AG04450 (cell line): ENCODE measurements at regions not wholly inside any gene's neighbourhood (a gene's known extent, or its start where the extent isn't known, plus 50 kb on each side); places are given as distances from the start of the nearest gene placed in this dataset.

Experiments
- CTCF ChIA-PET: fragments of 300-600, 350-600 bp; formaldehyde crosslinking; extraction: SDS; loops from one replicate; lab custom pipeline; 2022; ENCODE audit warnings: antibody characterized with exemption, inconsistent platforms; lab: Charles Lee
- POLR2A ChIA-PET: fragments of 350-600 bp; formaldehyde crosslinking; extraction: SDS; loops from one replicate; lab custom pipeline; 2021; ENCODE audit warnings: antibody characterized with exemption, inconsistent platforms; lab: Yijun Ruan, JAX
- DNase-seq: peaks from one replicate; pipeline ENCODE4 v3.0.0-alpha.2; 2011; ENCODE audit warnings: low read depth, low spot score
- H3K27ac ChIP-seq: one replicate; pipeline ENCODE4 v1.5.1; 2012; ENCODE audit warnings: low read depth, low read length, control low read depth
- H3K27me3 ChIP-seq: one replicate; pipeline ENCODE4 v1.6.0; 2012; ENCODE audit warnings: low read length; ENCODE audit not compliant: control insufficient read depth, insufficient read depth
- H3K4me3 ChIP-seq: 2 replicates; pipeline ENCODE4 v1.5.1; 2011; ENCODE audit warnings: mild to moderate bottlenecking, low read depth, low read length, control low read depth
- H3K9me3 ChIP-seq: 2 replicates; pipeline ENCODE4 v1.5.1; 2012; ENCODE audit warnings: low read length; ENCODE audit not compliant: control insufficient read depth, insufficient read depth
- CTCF ChIP-seq: IDR thresholded peaks from 2 replicates; pipeline ENCODE4 v1.5.1; 2011; ENCODE audit warnings: low read depth, low read length, control low read depth, inconsistent platforms

GRCh38 chr3:40869939-40870338, 329.4 kb upstream of the CTNNB1 start:
- no peak for TF ChIP-seq CTCF
- Histone ChIP-seq H3K27me3 (no peaks in the 10 kb centered on the region), H3K4me3 (no peak overlapping the region), H3K9me3 (no peaks in the 10 kb centered on the region), H3K27ac (no peak overlapping the region)
- ChIA-PET CTCF (no interaction called here), POLR2A (interaction anchor here (0.6 kb wide), 1 partner anchor 327 kb away, joined by 3 read pairs; no protein-coding TSS in a partner anchor)
- DNase-seq: no peak

- Histone ChIP-seq H3K27ac (no peak overlapping the region), H3K9me3 (no peaks in the 10 kb centered on the region), H3K4me3 (no peak overlapping the region), H3K27me3 (no peaks in the 10 kb centered on the region)
- ChIA-PET POLR2A (no interaction called here), CTCF (no interaction called here)
- TF ChIP-seq CTCF: no peak
- DNase-seq: no peak
Measured at GRCh38 chr3:40871394-40871793, 327.9 kb upstream of the CTNNB1 start.

- no peaks in the 10 kb centered on the region for H3K9me3 ChIP-seq
- CTCF ChIA-PET: interaction anchor here (0.6 kb wide), 1 partner anchor 462 kb away, joined by 3 read pairs; no protein-coding TSS in a partner anchor
- no peaks in the 10 kb centered on the region for H3K27me3 ChIP-seq
- POLR2A ChIA-PET: no interaction called here
- no peak overlapping the region for H3K27ac ChIP-seq
- H3K4me3 ChIP-seq: no peak overlapping the region
- DNase-seq: no peak
- no peak for TF ChIP-seq CTCF
Measured at GRCh38 chr3:40872258-40872920, 326.9 kb upstream of the CTNNB1 start.

- H3K9me3 ChIP-seq: no peaks in the 10 kb centered on the region
- H3K4me3 ChIP-seq: no peak overlapping the region
- no peak overlapping the region for H3K27ac ChIP-seq
- POLR2A ChIA-PET: no interaction called here
- TF ChIP-seq CTCF: no peak
- no peak for DNase-seq
- CTCF ChIA-PET: no interaction called here
- H3K27me3 ChIP-seq: no peaks in the 10 kb centered on the region
Measured at GRCh38 chr3:40873476-40873875, 325.8 kb upstream of the CTNNB1 start.

- POLR2A ChIA-PET: no interaction called here
- no peak overlapping the region for H3K27ac ChIP-seq
- CTCF ChIA-PET: no interaction called here
- TF ChIP-seq CTCF: no peak
- H3K27me3 ChIP-seq: no peaks in the 10 kb centered on the region
- DNase-seq: no peak
- H3K4me3 ChIP-seq: no peak overlapping the region
- no peaks in the 10 kb centered on the region for H3K9me3 ChIP-seq
Measured at GRCh38 chr3:40873934-40874699, 325.2 kb upstream of the CTNNB1 start.
